HG03442 (cell line): ENCODE measurements at regions not wholly inside any gene's neighbourhood (a gene's known extent, or its start where the extent isn't known, plus 50 kb on each side); places are given as distances from the start of the nearest gene placed in this dataset.
A peak's percentile ranks its signal among the peaks of the same experiment; 100 is the strongest.
"Not testable (repeated sequence)": the region's sequence is repeated elsewhere in the genome, so short reads cannot be mapped to it uniquely, and the experiment has no call there.

ENCODE experiments used
- ATAC-seq: cut with Tn5 transposase; IDR thresholded peaks from one replicate; pipeline ENCODE4 v1.9.1; 2021; ENCODE audit warnings: mild to moderate bottlenecking, moderate library complexity; ENCODE audit not compliant: unreplicated experiment

- ATAC-seq, result peak; percentile 76
Observed at GRCh38 chr9:31302620-31303418, 1081.6 kb upstream of the ACO1 start.

- no peak for ATAC-seq
Observed at GRCh38 chr9:31304576-31304975, 1079.9 kb upstream of the ACO1 start.

- ATAC-seq, result no peak
Observed at GRCh38 chr9:31314241-31314640, 1070.2 kb upstream of the ACO1 start.

DNA sequence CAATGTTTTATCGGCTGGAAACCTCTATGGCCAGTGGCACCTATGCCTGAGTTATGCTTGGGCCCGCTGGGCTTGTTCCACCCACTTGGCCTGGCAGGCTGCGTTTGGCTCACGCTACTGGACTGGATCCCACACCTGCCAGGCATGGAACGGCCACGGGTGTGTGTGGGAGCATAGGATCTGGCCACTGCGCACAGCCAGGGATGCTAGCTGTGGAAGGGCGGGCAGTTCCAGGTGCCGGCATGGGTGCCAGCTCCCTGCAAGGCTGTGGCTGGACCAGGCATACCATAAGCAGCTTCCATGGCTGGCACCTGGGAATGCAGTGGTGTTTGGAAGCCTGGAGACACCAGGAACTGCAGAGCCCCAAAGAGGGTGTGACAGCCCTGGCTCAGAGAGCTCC lies 1063.9 kb upstream of the ACO1 start:
- ATAC-seq, result no peak

DNA sequence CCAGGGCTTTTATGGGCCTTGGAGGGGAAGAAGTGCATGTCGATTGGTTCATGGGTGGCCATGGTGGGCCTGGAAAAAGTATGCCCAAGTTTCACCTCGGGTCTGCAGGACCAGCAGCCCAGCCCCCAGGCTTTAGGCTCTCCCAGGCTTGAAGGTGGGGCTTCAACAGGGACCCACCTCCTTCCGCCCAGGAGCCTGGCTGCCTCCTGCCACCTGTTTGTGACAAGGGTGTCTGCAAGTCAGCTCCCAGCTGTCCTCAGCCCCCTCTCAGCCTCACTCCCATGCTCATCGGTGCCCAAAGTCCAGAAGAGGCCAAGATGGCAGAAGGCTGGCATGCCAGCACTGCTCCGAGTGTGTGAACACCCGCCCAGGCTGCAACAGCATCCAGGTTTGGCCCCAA lies 1063.2 kb upstream of the ACO1 start:
- no peak for ATAC-seq

DNA sequence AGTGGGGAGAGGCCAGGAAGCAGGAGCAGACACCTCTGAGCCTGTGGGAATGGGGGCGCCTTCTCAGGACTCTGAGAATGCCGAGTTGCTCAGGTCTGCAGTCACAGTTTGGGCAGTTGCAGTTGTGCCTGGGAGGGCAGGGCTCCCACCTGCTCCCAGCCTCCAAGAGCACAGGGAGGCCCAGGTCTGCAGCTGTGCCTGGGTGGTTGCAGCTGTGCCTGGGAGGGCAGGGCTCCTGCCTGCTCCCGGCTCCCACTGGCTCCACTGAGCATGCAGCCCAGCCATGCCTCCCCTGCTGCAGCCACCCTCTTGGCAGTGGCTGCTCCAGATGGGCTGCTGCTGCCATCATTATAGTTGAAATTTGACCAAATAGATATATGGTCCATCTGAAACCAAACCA lies 1062.8 kb upstream of the ACO1 start:
- no peak for ATAC-seq

GRCh38 chr9:31323726-31324444 lies 1060.6 kb upstream of the ACO1 start:
- no peak for ATAC-seq

DNA sequence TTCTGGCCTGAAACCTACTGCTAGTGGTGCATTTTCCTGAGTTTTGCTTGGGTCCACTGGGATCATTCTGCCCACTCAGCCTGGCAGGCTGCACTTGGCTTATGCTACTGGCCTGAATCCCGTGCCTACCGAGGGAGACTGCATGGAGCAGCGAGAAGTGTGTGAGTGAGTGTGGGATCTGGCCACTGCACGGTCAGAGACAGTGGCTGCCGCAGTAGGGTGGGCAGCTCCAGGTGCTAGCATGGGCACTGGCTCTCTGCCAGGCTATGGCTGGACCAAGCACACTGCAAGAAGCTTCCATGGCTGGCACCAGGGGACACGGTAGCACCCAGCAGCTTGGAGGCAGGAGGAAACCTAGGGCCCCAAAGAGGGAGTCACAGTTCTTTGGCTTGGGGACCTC lies 1058.7 kb upstream of the ACO1 start:
- ATAC-seq, result no peak

DNA sequence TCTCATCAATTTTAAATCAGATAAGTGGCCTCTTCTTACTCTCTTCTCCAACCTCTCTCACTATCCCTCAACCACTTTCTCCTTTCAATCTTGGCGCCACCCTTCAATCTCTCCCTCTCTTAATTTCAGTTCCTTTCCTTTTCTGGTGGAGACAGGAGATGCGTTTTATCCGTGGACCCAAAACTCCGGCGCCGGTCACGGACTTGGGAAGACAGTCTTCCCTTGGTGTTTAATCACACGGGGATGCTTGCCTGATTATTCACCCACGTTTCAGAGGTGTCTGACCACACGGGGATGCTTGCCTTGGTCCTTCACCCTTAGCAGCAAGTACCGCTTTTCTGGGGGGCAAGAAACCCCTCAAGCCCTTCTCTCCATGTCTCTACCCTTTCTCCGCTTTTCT lies 1057.6 kb upstream of the ACO1 start:
- ATAC-seq, result not testable (repeated sequence)

DNA sequence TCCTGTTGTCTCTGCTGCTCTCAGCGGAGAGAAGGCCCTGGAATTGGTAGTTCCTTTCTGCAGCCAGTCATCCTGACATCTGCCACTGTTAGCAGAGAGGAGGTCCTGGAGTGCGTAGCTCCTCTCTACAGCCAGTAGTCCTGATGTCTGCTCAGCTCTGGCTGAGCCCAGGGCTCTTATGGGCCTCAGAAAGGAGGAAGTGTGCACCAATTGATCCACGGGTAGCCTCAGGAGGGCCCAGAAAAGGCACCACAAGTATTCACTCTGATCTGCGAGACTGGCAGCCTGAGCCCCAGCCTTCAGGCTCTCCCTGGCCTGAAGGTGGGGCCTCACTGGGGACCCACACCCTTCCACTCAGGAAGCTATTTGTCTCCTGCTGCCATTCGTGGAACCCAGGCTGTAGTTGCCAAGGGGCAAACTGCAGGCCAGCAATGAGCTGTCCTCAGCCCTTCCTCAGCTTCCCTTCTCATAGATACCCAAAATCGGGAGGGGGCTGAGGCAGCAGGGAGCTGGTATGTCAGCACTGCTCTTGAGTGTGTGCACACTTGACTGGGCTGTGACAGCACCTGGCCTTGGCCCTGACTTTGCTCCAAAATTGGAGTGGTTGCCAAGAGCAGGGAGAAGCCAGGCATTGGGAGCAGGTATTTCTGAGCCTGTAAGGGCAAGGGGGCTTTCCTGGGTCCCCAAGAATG lies 1049.5 kb upstream of the ACO1 start:
- ATAC-seq, result no peak

- no peak for ATAC-seq
Observed at GRCh38 chr9:31335529-31336234, 1048.8 kb upstream of the ACO1 start.

- ATAC-seq, result no peak
Observed at GRCh38 chr9:31336386-31336785, 1048.1 kb upstream of the ACO1 start.

DNA sequence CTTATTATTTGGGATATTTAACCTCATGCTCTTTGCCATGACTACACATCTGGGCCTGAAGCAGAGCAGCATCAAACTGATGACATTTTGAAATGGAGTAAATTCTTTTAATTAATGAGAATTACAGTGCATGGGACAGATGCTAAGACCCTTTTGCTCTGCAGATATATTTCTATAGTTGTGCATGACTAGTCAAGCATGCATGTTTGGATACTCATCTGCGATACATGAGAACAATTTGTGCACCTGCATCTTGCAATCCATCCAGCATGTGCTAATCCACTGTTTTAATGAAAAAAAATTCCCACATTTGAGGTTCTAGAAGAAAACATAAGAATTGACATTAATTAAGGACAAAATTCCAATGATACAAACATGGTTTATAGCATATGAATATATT lies 1047.6 kb upstream of the ACO1 start:
- no peak for ATAC-seq

DNA sequence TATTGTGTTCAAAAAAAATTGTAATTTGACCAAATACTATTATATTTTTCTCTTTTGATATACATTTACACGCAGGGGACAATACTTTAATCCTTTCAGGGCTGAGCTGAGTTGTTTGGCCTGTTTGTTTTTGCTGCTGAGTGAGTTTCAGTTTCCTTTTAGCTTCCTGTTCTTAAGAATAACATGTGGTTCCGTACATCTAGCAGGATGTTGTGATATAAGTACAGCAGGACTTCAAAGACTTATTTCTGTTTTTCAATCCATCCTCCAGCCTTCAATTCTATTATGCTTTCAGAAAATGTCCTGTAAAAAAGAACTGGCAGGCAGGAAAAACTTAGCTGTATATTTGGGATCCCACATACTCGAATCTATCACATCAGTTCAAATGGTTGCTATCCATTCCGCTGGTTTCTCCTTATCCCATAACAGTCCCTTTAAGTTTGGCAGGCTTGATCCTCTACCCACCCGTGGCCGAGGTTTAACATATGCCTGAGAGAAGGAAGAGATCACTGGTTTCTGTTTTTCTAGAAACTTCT lies 1037.3 kb upstream of the ACO1 start:
- ATAC-seq, result peak; percentile 99

DNA sequence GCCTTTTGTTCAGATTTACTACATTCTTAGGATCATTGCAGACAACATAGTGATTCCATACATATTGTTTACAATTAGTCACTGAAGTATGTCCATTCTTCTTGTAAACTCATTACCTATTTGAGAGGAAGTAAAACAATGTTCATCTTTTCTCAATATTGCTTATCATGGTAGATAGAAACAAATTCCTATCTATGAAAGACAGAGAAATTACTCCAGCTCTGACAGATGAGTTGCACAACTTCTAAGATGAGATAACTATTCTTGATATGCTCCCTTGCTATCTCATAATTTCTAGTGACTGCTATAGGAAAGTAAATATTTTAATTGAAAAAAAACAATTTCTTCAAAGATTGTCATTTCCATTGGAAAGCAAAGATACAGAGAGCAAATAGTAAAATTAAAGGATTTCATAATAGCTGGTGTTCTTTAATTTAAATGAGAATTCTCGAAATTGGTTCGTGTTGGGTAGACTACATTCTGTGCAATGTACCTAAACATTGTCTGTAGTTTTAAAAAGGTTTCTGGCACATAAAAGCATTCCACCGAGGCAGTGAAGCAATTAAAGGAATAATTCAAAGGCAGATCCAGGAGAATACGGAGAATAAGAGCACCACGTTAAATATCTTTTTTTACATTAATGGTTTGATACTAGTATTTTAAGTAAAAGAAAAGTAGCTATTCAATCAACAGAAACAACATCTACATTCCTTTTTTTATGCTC lies 1029.1 kb upstream of the ACO1 start:
- no peak for ATAC-seq

- no peak for ATAC-seq
Observed at GRCh38 chr9:31355965-31356364, 1028.5 kb upstream of the ACO1 start.

- no peak for ATAC-seq
Observed at GRCh38 chr9:31359071-31359470, 1025.4 kb upstream of the ACO1 start.

- no peak for ATAC-seq
Observed at GRCh38 chr9:31364171-31364570, 1020.3 kb upstream of the ACO1 start.

DNA sequence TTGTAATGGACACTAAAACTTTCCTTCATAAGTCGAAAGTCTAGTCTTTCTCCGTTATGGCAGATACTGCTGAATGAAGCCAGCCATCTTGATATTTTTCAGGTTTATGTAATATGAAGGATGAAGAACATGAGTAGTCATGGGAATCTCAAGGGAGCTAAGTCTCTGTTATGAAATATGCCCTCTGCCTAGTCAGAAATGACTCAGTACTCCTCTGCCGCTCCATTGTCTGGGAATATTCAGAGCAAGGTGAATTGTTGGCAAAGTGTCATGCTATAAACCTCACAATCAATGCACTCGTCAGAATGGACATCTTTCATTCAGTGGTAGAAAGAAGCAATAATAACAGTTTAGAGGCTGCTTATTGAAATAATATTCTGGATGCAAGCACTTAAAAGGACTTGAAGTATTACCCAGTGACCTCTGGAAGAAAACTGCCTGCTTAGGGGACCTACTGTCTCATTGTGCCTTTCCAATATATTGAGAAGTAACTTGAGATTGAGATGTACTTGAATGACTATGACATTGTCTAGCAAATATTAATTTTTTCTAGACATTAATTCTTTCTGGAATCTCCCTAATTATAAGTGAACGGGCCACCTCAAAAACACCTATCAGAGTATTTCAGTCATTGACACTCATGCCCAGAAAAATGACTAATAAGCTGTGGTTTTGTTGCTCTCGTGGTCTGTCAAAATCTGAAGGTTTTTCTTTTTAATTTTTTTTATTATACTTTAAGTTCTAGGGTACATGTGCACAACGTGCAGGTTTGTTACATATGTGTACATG lies 1011.5 kb upstream of the ACO1 start:
- ATAC-seq, result no peak

DNA sequence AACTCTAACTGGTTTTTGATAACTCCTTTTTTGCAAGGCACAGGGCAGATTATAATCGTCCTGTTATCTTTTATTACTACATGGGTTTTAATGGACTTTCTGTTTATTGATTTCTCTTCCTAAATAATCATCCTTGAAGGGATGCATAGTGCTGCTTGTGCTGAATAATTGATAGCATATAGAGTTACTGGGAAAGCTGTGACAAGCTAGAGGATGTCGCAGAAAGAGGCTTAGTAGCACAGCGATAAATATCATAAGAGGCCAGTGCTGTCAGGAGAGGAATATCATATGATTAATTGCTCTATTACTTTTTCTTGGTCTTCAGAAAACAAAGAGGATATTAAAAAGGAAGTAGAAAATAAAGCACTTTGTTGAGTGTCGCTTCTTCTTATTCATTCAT lies 1007.1 kb upstream of the ACO1 start:
- no peak for ATAC-seq
